Calu3 (cell line): ENCODE measurements at regions not wholly inside any gene's neighbourhood (a gene's known extent, or its start where the extent isn't known, plus 50 kb on each side); places are given as distances from the start of the nearest gene placed in this dataset.

Experiments used
- BruUV-seq: library from RNA; stranded (reverse); fragments of 400-500 nt; replicated peaks from 2 replicates; lab custom pipeline; 2021; lab: Mats Ljungman, UMichigan
- CTCF ChIA-PET: fragments of 300-600 bp; sonication (Branson Sonifier 250); formaldehyde crosslinking; loops from one replicate; lab custom pipeline; 2022; ENCODE audit warnings: antibody characterized with exemption; lab: Charles Lee
- DNase-seq: peaks from one replicate; pipeline ENCODE4 v3.0.0; 2022
- H3K27ac Mint-ChIP-seq: one replicate; pipeline ENCODE4 v1.8.0; 2022; ENCODE audit warnings: mixed read lengths; ENCODE audit not compliant: unreplicated experiment
- H3K27me3 Mint-ChIP-seq: one replicate; pipeline ENCODE4 v1.8.0; 2022; ENCODE audit warnings: mixed read lengths; ENCODE audit not compliant: unreplicated experiment
- H3K36me3 Mint-ChIP-seq: one replicate; pipeline ENCODE4 v1.8.0; 2022; ENCODE audit warnings: mild to moderate bottlenecking, moderate library complexity, mixed read lengths; ENCODE audit not compliant: insufficient read depth, unreplicated experiment
- H3K4me1 Mint-ChIP-seq: one replicate; pipeline ENCODE4 v1.8.0; 2022; ENCODE audit warnings: mild to moderate bottlenecking, low read depth, mixed read lengths; ENCODE audit not compliant: unreplicated experiment
- H3K4me3 Mint-ChIP-seq: one replicate; pipeline ENCODE4 v1.8.0; 2022; ENCODE audit warnings: mild to moderate bottlenecking, low read depth, moderate library complexity, mixed read lengths; ENCODE audit not compliant: unreplicated experiment
- H3K9me3 Mint-ChIP-seq: one replicate; pipeline ENCODE4 v1.8.0; 2022; ENCODE audit warnings: low read depth, mixed read lengths; ENCODE audit not compliant: unreplicated experiment
- CTCF ChIP-seq: fragments of 200-600 bp; IDR thresholded peaks from one replicate; pipeline ENCODE4 v1.8.0; 2022; ENCODE audit warnings: antibody characterized with exemption; ENCODE audit not compliant: unreplicated experiment
- intact Hi-C: fragments of 100-400 bp; cut with micrococcal nuclease; formaldehyde crosslinking; loops from one replicate; pipeline ENCODE4 v1.10.0; 2022; ENCODE audit not compliant: unreplicated experiment

DNA sequence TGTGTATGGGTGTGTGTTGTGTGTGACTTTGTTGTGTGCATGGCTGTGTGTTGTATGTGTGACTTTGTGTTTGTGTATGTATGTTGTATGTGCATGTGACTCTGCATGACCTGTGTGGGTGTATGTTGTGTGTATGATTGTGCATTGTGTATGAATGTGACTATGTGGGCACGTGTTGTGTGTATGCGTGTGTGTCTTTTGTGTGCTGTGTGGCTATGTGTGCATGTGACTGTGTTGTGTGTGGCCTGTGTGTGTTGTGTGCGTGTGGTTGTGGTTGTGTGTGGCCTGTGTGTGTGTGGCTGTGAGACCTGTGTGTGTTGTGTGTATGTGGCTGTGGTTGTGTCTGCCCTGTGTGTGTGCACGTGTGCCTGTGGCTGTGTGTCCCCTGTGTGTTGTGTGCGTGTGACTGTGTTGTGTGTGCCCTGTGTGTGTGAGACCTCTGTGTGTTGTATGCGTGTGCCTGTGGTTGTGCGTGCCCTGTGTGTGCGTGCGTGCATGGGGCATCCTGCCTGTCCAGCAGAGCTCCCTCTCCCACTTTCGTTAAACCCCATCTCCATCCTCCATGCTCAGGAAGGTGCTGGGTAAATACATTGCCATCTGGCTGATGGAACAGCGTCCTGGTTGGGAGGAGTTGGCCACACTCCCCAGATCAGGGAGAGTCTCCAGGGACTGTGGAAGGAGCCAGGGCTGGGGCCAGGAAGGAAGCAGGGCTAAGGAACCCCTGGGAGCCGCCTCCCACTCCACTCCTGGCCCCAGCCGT, 90.1 kb upstream of the GSE1 start:
- no TSS peak for BruUV-seq
- CTCF ChIA-PET, result interaction anchor here (0.7 to 1.6 kb wide), 2 partner anchors 8 to 9 kb away, joined by 3 to 7 read pairs; no protein-coding TSS in a partner anchor
- intact Hi-C loops, result no loop called here

DNA sequence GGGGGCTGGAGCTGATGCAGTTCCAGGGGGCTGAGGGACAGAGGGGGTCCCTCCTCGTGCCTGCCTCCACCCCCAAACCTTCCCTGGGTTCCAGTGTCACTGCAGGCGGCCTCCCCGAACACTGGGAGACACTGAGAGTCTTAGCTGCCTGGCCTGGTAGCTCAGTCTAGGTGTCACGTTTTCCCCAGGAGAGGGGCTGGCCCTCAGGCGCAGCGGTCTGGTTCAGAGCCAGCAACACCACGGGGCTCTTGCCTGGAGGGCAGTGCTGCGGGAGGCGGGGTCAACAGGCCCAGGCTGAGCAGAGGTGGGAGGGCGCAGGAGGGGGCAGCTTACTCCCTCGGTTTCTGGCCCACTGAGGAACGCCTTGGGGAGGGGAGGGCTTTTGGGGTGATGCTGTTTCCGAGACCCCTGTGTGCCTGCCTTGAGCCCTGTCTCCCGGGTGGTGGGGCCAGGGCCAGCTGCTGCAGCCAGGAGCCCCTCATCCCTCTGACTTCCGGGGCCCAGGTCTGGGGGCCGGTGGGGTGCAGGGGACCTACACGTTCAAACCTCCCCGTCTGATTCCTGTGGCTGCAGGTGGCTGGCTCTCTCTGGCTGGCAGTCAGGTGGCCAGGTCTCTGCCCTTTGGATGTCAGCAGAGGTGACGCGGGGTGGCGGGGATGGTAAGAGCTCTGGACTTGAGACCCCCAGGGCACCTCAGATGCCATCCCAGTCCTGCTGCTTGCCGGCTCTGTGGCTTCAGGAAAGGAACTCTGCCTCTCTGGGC, 89.3 kb upstream of the GSE1 start:
- no peaks in the 10 kb centered on the region for H3K27me3 Mint-ChIP-seq
- peaks cover 36% of the 10 kb centered on the region for H3K4me1 Mint-ChIP-seq
- CTCF ChIA-PET, result interaction anchor here (0.7 to 1.6 kb wide), 4 partner anchors 8 to 1794 kb away, joined by 3 to 7 read pairs (median 6); no protein-coding TSS in a partner anchor
- no TSS peak for BruUV-seq
- TF ChIP-seq CTCF, result no peak
- DNase-seq, result peak; percentile 58
- no peak overlapping the region for H3K27ac Mint-ChIP-seq
- intact Hi-C loops, result no loop called here
- H3K36me3 Mint-ChIP-seq, result peaks cover 8% of the 10 kb centered on the region
- peaks cover 8% of the 10 kb centered on the region for H3K9me3 Mint-ChIP-seq
- no peak overlapping the region for H3K4me3 Mint-ChIP-seq

More for the DNA sequence above, 90.1 kb upstream of the GSE1 start:
- Mint-ChIP-seq H3K36me3 (peaks cover 8% of the 10 kb centered on the region), H3K27me3 (no peaks in the 10 kb centered on the region), H3K4me3 (peak overlapping the region; percentile 16), H3K9me3 (peaks cover 8% of the 10 kb centered on the region), H3K27ac (peak overlapping the region; percentile 29), H3K4me1 (peaks cover 36% of the 10 kb centered on the region)
- no peak for DNase-seq
- no peak for TF ChIP-seq CTCF

GRCh38 chr16:85524365-85524629, 88.8 kb upstream of the GSE1 start:
- intact Hi-C loops, result no loop called here
- no peak for DNase-seq
- CTCF ChIA-PET, result interaction anchor here (0.7 to 1.6 kb wide), 3 partner anchors 10 to 1793 kb away, joined by 4 to 7 read pairs (median 7); no protein-coding TSS in a partner anchor
- TF ChIP-seq CTCF, result no peak
- BruUV-seq, result no TSS peak
- H3K27ac Mint-ChIP-seq, result no peak overlapping the region
- H3K4me1 Mint-ChIP-seq, result peaks cover 36% of the 10 kb centered on the region
- H3K27me3 Mint-ChIP-seq, result no peaks in the 10 kb centered on the region
- no peak overlapping the region for H3K4me3 Mint-ChIP-seq
- H3K36me3 Mint-ChIP-seq, result peaks cover 8% of the 10 kb centered on the region
- peaks cover 4% of the 10 kb centered on the region for H3K9me3 Mint-ChIP-seq

DNA sequence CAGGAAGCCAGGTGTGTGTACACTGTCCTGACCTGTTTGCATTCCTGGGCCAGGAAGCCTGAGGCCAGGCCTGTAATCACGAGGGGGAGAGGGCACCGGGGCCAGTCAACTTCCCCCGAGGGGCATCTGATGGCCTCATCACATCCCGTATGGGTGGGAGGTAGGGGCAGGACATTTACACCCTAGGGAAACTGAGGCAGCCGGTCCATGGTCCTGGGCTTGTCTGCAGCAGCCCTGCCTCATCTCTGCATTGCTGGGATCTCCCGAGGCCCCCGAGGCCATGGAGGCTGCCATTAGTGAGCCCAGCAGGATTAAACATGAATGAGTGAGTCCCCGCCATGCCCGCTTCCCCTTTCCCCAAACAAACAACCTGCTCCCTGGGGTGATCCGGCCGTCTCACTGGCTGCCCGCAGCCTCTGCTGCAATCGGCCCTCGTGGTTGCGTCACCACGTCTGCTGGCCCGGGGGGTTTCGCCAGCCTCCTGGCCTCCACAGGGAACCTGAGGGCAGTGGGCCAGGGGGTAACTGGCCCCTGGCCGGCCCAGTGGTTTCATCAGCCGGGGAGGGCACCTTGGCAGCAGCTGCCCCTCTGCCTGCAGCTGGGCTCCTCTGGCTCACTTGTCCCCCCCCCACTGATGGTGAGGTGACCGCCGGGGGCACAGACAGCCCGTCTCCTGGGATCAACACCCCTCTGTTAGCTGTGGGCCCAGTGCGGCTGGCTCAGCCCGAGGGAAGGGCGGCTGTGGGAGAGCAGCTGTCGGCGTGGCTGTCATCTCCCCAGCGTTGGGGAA, 88.3 kb upstream of the GSE1 start:
- H3K4me3 Mint-ChIP-seq, result no peak overlapping the region
- no TSS peak for BruUV-seq
- H3K9me3 Mint-ChIP-seq, result no peaks in the 10 kb centered on the region
- DNase-seq, result peak; percentile 65
- intact Hi-C loops, result no loop called here
- CTCF ChIA-PET, result interaction anchor here (0.7 to 0.8 kb wide), 3 partner anchors 18 to 1793 kb away, joined by 3 to 7 read pairs (median 4); no protein-coding TSS in a partner anchor
- no peak overlapping the region for H3K27ac Mint-ChIP-seq
- H3K36me3 Mint-ChIP-seq, result peaks cover 8% of the 10 kb centered on the region
- H3K27me3 Mint-ChIP-seq, result peaks cover 3% of the 10 kb centered on the region
- H3K4me1 Mint-ChIP-seq, result peaks cover 36% of the 10 kb centered on the region
- no peak for TF ChIP-seq CTCF
